Mesothelial cell of epicardium (in vitro differentiated cells): ENCODE measurements at regions not wholly inside any gene's neighbourhood (a gene's known extent, or its start where the extent isn't known, plus 50 kb on each side); places are given as distances from the start of the nearest gene placed in this dataset.

Experiments
- DNase-seq, 2 experiments: peaks; one replicate each; pipeline ENCODE4 v3.0.0; 2021; ENCODE audit warnings: low spot score in 2 of 2; ENCODE audit not compliant: unreplicated experiment in 2 of 2
- H3K27ac Mint-ChIP-seq: 2 replicates; pipeline ENCODE4 v1.8.0; 2021; ENCODE audit warnings: mixed read lengths
- H3K27me3 Mint-ChIP-seq: 2 replicates; pipeline ENCODE4 v1.8.0; 2021; ENCODE audit warnings: low read depth, mixed read lengths
- H3K36me3 Mint-ChIP-seq: 2 replicates; pipeline ENCODE4 v1.8.0; 2021; ENCODE audit warnings: mixed read lengths
- H3K4me1 Mint-ChIP-seq: 2 replicates; pipeline ENCODE4 v1.8.0; 2021; ENCODE audit warnings: mixed read lengths
- H3K4me3 Mint-ChIP-seq: 2 replicates; pipeline ENCODE4 v1.8.0; 2021; ENCODE audit warnings: mild to moderate bottlenecking, moderate library complexity, mixed read lengths
- H3K9me3 Mint-ChIP-seq: 2 replicates; pipeline ENCODE4 v1.8.0; 2021; ENCODE audit warnings: mixed read lengths
- CTCF ChIP-seq: fragments of 200-600 bp; sonication (generic); IDR thresholded peaks from one replicate; pipeline ENCODE4 v1.5.0; 2021; ENCODE audit warnings: antibody characterized with exemption; ENCODE audit not compliant: unreplicated experiment

GRCh38 chr1:228988664-228989063, 253.4 kb downstream of the RHOU start:
- Mint-ChIP-seq H3K27ac (no peak overlapping the region), H3K27me3 (no peaks in the 10 kb centered on the region), H3K36me3 (no peaks in the 10 kb centered on the region), H3K4me1 (peaks cover 4% of the 10 kb centered on the region), H3K9me3 (peaks cover 7% of the 10 kb centered on the region), H3K4me3 (no peak overlapping the region)
- TF ChIP-seq CTCF: no peak
- DNase-seq: no peak

GRCh38 chr1:228989176-228989575, 253.9 kb downstream of the RHOU start:
- H3K9me3 Mint-ChIP-seq: peaks cover 7% of the 10 kb centered on the region
- H3K27me3 Mint-ChIP-seq: no peaks in the 10 kb centered on the region
- no peak overlapping the region for H3K27ac Mint-ChIP-seq
- TF ChIP-seq CTCF: no peak
- H3K4me3 Mint-ChIP-seq: no peak overlapping the region
- H3K36me3 Mint-ChIP-seq: no peaks in the 10 kb centered on the region
- H3K4me1 Mint-ChIP-seq: peaks cover 4% of the 10 kb centered on the region
- DNase-seq: no peak

GRCh38 chr1:228989676-228989991, 254.4 kb downstream of the RHOU start:
- no peak for DNase-seq
- Mint-ChIP-seq H3K4me3 (no peak overlapping the region), H3K9me3 (peaks cover 7% of the 10 kb centered on the region), H3K27ac (no peak overlapping the region), H3K36me3 (no peaks in the 10 kb centered on the region), H3K4me1 (peaks cover 4% of the 10 kb centered on the region), H3K27me3 (no peaks in the 10 kb centered on the region)
- TF ChIP-seq CTCF: no peak

- Mint-ChIP-seq H3K27me3 (no peaks in the 10 kb centered on the region), H3K27ac (no peak overlapping the region), H3K9me3 (peaks cover 7% of the 10 kb centered on the region), H3K4me1 (peaks cover 4% of the 10 kb centered on the region), H3K4me3 (no peak overlapping the region), H3K36me3 (no peaks in the 10 kb centered on the region)
- no peak for DNase-seq
- no peak for TF ChIP-seq CTCF
These were observed 254.9 kb downstream of the RHOU start for GRCh38 chr1:228989992-228990827.

GRCh38 chr1:228990906-228991569, 255.8 kb downstream of the RHOU start:
- no peaks in the 10 kb centered on the region for H3K36me3 Mint-ChIP-seq
- H3K9me3 Mint-ChIP-seq: peaks cover 7% of the 10 kb centered on the region
- TF ChIP-seq CTCF: no peak
- DNase-seq: no peak
- H3K4me3 Mint-ChIP-seq: no peak overlapping the region
- no peak overlapping the region for H3K27ac Mint-ChIP-seq
- peaks cover 4% of the 10 kb centered on the region for H3K4me1 Mint-ChIP-seq
- H3K27me3 Mint-ChIP-seq: no peaks in the 10 kb centered on the region
